ENCODE measurements at regions not wholly inside any gene's neighbourhood (a gene's known extent, or its start where the extent isn't known, plus 50 kb on each side); places are given as distances from the start of the nearest gene placed in this dataset.

DNA sequence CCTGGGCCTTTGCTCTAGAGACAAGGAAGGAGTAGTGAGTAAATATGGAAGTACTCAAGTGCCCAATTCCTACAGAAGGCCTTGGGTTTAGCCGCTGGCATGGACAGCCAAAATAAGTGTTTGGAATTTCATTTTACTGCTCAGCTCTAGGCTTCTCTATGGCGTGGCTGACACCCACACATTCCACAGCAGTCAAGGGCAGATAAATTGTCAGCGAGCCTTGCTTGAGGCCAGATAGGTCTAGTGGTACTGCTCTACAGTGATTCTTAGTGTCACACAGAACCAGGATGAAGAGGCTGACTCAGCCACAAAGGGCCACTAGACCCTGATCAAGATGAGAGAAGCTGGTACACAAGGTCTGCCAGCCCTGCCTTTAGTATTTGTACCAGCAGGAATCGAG is 111.0 kb upstream of the NFIB start:
- DNase-seq = no peak

DNA sequence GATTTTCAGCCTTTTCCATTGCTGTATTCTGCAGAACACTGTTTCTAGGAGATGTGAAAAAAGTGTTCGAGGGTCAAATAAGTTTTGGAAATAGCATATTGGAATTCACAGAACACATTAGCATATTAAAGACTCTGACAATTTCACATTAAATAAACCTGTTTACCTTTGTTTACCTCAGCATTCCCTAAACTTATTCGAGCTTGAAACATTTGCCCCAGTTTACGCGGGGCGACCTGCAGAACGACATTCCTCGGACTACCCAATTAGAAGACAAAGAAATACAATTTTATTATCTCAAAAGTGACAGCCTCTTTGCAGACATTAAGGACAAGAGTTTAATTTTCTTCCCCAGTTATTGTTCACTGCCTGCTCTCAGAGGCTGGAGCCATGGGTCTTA is 110.3 kb upstream of the NFIB start:
- no peak for DNase-seq

DNA sequence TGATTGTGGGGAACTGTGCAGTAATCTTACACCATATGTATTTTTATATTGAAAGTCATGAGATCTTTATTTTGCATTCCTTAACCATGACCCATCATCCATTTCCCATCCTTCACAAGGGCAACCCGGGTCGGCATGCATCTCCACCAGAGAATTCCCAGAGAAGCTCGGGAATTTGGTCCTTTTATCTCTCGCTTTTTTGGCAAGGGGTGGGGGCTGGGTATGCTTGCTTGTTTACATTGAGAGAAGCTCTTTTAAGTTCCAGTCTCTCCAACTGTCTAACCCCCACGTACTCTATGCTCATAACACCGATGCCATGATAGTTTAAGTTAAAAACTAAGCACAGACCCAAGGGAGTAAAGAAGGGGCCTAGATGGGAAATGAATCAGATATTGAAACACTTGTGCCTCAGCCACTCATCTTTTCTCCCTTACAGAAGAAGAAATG is 109.9 kb upstream of the NFIB start:
- DNase-seq = no peak

DNA sequence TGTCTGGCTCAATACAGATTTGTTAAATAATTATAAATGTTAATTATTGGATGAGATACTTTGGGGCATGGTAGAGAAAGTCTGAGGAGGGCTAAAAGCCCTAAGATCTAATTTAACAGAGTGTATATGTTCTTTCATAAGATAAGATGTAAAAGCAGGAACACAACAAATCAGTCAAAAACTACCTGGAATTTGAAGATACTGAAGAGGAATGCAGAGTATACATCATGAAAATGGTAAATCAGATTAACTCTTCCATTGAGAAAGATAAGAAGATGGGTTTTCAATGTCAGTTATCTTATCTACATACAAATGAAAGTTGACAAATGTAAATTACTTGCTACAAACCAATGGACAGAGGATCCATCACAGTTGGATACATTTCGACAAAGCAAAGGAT is 107.3 kb upstream of the NFIB start:
- DNase-seq = no peak

DNA sequence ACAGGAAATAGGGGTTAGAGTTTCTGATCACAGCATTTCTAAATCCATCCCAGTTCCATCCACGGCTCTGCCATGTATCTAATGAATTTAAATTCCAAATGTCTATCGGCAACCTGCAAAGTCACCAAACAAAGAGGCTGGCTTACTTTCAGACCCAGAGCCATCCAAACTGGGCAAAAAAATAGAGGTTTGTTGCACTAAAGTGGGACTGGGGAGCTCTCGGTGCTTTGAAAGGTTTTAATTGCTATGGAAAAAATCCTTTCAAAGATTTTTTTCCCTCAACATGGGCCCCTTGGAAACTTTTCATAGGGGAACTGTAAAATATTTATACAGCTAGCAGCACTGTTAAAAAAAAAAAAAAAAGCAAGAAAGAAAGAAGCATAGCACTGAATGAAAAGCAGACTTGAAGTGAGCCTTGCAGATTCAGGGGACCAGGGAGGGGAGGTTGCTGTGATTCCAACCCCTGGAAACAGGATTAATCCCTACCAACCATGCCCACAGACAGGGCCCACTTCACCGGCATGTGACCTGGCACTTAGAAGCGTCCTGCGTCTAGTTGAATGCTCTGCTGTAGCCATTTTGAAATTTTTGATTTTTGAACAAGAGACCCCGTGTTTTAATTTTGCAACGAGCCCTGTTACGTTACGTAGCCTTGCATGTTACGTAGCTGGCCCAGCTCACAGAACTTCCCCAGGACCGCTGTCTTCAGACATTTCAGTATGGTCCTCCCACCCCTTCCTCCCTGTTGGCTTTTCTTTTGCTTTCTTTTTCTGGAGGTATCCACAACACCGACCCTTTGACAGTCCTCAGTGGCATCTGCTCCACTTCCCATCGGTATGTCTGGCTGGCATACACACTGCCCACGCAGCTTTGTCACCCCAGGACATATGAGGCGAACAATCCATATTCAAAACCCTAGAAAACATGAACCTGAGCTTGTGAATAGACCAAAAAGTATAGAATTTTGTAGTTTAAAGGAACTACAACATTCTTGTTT is 105.3 kb upstream of the NFIB start:
- no peak for DNase-seq

DNA sequence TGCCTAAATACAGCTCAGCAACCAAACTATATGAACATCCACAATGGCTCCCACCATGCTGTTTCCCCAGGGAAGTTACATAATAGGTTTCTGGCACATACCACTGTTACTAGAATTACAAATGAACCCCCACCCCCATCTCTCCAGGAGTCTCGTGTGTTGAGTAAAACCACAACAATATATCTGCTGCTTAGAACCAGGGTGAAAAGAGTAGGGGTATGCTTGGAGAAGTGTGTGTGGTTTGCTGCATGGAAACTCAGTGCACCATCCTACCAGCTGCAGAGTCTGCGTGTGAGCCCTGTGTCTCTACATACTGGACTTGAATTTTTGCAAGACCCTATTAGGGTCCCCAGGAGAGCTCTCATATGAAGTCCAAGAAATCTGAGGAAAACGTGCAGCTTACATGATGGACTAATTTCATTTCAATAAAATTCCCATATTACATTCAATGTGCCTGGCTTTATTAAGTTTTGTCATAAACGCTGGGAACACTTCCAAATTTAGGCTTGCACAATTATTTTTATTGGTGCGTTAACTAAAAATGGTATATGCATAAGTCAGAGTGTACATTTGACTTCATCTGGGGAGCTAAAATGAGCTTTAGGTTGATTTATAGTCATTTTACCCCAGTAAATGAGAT is 104.5 kb upstream of the NFIB start:
- no peak for DNase-seq

DNA sequence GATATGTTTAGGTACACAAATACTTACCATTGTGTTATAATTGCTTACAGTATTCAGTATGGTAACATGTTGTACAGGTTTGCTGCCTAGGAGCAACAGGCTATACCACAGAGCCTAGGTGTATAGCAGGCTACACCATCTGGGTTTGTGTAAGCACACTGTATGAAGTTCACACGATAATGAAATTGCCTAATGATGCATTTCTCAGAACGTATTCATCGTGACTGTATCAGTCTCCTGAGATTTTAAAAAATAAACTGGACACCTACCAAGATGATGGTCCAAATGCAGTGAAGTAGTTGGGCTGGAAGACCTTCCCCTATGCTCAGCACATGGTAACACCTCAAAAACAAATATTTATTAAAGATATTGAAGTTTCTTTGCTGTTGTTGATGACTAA is 103.3 kb upstream of the NFIB start:
- no peak for DNase-seq

DNA sequence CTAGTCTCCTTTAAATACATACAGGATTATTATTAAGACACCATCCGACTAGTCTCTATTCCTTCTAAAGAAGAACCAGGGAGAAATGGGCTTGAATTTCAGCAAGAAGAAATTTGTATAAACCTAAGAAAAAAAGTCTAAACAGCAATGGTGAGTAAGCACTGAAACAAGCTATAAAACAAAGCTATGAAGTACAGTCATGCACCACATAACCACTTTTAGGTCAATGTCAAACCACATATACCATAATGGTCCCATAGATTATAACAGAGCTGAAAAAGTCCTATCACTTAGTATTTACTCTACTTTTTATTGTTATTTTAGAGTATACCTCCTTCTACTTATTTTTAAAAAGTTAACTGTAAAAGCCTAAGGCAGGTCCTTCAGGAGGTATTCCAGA is 102.0 kb upstream of the NFIB start:
- no peak for DNase-seq

DNA sequence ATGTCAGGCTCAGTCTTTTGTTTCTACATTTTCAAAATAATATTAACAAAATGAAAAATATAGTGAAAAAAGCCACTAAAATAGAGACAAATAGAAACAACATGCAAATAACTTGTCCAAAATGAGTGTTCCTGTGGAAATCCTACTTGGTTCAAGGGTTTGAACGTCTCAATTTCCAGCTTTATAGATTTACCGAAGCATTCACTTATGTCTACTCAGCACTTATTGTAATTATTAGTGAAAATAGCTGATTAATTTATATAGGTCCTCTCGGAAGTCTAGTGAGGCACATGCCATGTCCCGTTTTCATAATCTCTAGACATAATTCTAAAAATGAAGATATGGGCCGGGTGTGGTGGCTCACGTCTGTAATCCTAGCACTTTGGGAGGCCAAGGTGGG is 99.9 kb upstream of the NFIB start:
- no peak for DNase-seq

DNA sequence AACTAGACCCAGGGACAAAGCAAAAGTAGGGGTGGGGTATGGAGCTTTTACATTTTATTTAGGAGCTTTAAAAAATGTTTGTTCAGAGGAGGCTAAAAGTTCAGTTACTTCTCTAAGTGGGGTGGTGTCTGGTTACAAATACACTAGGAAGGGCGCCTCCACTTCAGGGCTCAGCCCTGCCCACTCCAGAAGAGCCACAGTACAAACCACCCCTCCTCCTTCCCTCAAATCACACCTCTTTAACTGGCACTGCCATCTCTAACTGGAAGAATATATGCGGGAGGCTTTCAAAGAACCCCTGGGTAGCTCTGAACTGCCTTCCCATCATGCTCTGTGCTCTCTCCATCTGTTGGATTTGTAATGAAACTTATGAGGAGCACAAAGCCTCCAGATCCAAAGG is 98.8 kb upstream of the NFIB start:
- DNase-seq = no peak

DNA sequence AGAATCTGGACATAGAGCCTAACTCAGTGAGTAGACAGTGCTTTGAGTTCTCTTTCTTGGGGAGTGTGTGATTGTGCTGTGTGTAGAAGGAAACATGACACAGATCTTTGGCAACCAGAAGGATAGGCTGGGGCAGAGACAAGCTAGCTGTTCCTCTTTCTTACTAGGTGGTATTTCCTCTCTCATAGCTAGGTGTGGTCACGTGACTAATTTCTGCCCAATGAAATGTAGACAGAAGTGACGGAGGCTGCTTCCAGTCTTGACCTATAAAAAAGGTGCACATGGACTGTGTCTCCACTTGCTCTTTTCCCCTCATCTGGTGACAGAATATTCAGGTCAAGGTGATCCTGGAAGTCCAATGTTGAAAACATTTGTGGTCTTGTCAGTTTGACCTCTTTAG is 92.5 kb upstream of the NFIB start:
- DNase-seq = no peak

DNA sequence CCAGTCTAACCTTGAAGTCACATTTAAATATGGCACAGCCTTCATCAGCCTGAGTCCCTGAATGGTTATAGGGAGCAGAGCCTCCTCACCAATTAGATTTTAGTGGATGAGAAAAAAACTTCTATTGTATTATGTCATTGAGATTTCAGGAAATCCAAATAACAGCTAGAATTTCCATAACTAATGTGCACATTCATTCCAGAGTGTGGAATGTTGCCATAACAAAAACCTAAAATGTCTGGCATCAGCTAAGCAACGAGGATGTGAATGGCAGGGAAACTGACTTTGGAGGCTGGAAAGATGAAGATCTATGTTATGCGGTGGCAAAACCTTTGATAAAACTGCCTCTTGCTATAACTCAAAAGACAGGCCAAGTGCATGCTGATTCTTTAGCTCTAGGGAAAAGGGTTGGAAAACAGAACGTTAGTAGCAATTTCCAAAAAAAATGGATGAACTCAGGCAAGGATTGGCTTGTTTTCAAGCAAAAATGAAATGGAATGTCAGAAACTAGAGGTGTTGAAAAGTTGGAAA is 91.3 kb upstream of the NFIB start:
- no peak for DNase-seq

DNA sequence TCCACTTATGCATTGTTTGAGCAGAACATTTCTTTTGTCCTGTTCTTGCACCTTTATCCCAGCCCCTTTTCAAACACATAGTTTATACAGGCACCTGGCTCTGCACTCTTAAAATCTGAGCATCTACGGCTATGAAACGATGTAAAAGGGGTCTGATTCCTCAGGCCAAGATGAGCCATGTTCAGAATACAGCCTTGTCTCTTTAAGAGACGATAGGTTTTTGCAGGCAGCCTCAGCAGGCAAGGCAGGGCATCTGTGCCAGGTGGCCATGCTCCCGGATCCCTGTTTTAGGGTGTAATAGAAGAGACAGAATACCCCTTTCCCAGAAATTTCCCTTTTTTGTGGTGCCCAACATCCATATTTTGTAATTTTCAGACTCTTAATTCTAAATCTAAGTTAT is 89.1 kb upstream of the NFIB start:
- DNase-seq = no peak

DNA sequence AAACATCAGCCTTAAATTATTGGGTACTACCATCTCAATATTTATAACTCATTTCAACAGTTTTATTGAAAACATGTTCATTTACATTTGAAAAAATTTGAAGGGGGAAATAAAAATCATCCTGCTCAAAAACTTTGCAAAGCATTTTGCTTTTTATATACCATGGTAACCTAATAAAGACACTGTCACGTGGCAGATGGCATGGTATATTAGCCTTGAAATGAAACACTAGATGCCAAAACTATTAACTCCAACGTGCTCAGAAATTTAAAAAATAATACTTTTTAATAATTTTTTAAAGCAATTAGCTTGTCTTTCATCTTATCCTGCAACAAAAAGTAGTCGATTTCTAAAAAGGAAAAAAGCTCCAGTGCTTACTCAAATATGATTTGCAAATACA is 88.6 kb upstream of the NFIB start:
- DNase-seq = no peak

DNA sequence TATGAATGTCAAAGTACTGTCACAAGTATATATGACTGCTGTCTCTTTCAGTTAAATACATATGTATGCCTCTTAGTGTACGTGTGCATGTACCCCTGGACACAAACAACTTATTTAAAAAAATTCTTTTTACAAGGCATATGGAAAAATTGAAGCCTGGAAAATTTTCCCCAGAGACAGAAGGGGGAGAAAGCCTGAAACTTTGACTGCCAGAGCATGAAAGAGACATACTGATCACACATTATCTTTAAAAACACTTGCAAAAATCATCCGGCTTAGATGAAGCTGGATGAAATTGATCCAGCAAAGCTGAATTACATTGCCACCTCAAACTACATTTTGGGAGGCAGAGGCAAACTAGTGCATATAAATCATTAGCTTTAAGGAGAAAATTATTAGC is 88.0 kb upstream of the NFIB start:
- DNase-seq = no peak

DNA sequence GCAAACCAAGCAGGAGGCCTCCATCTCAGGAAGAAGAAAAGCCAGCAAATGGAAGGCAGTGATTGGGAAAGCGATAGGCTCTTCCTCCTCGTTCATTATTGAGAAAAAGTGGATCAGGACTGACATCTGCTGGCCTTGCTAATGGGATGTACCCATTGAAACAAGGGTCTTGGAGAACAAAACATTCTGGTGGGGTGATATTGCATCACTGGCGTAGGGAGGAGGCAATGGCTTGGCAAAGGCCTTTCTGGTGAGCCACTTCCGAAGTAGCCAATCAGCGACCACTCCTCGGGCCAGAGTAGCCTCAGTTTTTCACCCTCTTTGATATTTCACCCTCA is 86.7 kb upstream of the NFIB start:
- DNase-seq = no peak

DNA sequence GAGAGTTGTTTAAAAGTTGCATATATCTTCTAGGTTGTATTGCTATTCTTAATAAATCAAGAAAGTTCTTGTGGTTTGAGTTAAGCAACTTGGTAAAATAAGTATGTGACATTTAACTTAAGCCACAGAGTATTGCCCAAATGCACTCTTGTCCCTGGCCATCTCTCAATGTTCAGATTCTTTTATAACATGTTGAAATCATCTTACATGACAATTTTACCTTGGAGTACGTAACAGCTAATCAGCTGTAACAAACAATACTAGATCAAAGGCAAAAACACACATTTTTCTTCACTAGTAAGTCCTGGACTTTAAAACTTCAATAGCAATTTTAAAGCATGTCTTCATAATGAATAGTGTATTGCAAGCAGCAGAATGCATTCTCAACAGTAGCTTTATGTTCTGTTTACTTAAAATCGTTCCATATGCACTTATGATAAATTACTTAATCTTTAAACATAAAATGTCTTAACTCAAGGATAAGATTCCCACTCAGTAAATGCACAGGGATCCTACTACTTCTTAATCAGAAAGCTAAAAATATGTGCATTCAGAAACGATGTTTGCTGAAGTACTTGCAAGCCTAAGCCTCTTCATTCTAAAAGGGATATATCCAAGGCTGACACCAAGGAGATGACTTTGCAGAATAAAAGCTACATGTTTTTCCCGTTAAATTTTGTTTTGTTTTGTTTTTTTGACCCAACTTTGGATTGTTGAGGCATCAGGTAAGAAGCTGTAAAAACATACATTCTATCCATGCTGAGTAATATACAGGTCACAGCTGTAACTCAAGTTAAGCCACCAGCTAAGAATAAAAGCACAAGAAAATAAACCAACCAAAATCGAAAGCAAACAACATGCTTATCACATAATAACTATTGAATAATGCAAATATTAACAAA is 86.1 kb upstream of the NFIB start:
- DNase-seq = no peak

DNA sequence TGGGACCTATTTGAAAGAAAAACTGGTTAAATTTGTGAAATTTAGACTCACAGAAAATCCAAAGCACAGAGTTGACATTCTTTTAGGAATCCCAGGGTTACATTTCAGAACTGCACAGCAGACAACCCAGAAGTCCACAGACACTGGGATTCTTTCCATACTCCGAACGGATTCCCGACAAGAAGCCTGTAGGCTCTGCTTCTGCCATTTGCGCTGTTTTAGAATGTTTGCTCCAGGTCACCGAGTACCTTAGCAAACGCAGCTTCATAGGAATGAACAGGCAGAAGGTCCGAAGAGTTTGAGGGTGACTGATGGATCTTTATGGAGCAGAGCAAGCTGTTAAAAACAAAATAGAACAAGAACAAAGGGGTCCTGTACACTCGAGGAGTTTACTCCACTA is 84.5 kb upstream of the NFIB start:
- DNase-seq = no peak

DNA sequence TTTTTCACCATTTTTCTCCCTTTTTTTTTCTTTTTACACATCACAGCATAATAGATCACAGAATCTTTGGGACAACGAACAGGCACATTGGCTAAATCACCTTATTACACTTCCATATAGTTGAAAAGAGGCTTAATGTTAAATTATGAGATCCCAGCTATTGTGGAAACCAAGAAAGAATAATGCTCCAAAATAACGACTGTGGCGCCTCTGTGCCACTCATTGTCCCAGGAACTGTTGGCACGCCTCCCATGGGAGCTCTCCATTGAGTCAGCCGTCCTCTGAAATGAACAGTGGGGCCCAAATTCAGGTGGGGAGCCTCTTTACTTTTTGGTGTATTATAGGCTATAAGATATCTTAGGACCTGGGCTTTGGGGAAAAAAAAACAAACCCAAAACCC is 82.2 kb upstream of the NFIB start:
- DNase-seq = no peak

DNA sequence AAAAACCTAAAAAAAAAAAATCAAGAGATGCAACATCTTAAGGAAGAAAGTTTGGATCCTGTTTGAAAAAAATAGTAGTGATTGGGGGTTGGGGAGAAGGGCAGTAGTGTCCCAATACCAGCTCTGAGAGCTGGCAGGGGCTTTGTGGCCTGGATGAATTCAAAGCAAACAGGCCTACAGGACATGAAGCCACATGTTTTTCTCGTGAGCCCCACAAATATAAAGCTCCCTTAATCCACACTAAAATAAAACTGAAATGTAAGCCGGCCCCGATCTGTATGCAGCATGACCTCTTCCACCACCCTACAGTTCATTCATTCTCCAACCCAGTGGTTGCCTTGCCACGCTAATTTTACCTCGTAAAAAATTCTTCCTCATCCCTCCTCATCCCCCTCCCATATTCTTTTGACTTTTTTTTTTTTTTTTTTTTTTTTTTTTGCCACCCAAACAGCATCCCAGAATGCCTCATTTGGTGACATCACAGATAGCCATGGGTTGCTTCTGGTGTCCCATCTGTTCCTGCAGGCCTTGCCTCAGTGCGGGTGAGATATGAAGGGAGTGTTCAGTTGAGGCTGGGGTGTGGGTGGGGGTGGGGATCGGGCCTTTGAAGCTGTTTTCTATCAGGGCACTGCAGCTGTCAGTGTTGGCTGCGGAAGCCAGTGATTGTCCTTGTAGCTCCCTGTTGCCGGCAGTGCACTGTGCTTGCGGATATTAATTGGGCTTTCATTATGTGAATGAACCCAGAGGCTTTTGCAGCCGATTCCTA is 81.6 kb upstream of the NFIB start:
- no peak for DNase-seq

DNA sequence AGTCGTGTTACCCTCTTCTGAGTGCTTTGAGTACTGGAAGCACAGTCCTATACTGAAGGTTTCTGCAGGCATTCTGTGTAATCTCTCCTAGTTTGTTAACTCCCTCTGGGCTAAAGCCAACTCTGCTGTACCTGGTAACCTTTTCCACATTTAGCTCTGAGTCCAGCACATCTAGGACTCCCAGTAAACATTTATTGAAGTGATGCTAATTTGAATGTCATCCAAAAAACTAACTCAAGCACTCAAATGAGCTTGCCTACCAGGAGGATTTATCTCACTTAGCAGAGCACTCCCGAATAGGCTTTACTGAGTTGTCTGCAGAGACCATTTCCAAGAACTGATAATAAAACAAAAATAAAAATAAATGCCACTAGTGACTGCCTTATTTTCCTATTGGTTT is 79.5 kb upstream of the NFIB start:
- DNase-seq = no peak

DNA sequence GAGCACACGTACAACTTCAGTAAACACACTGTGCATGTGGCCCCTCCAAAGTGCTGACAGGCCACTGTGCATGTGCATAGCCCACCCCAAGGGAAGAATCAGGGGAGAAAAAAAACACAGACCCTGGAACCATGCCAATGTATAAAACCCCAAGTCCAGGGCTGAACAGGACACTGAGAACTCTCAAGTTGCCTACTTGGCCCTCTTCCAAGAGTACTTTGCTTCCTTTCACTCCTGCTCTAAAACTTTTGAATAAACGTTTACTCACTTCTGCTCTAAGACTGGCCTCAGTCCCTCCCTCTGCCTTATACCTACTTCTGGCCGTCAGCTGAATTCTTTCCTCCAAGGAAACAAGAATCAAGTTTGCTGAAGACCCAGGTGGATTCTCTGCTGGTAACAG is 77.7 kb upstream of the NFIB start:
- DNase-seq = no peak

DNA sequence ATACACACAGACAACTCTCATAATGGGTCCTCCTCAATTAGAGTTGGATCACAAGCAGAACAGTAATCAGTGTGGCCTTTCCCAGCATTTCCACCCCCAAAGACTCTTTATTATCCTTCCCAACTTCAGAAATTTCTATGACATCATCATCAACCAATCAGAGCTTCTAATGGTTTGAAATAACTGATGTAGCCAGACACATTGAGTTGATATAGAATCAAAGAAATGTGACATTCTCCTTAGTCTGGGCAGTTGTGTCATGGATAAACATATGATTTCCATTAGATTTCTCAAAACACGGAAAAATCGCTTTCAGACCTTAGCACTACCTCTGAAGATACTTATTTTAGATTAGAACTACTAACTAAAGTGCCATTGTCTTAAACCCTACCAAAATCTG is 75.7 kb upstream of the NFIB start:
- DNase-seq = no peak

Measured in NCI-H1048 (cell line).